HCT116 (cell line): ENCODE measurements at regions not wholly inside any gene's neighbourhood (a gene's known extent, or its start where the extent isn't known, plus 50 kb on each side); places are given as distances from the start of the nearest gene placed in this dataset.

Experiments used
- ATAC-seq: fragments of 200-7000 bp; cut with Tn5 transposase; 2 replicates; pipeline ENCODE4 v1.9.1; 2020; ENCODE audit warnings: mild to moderate bottlenecking, moderate library complexity
- BruUV-seq: library from RNA; stranded (reverse); fragments of 400-500 nt; replicated peaks from 2 replicates; lab custom pipeline; 2021; lab: Mats Ljungman, UMichigan
- CTCF ChIA-PET: fragments of 300-600 bp; sonication (Branson Sonifier 250); formaldehyde crosslinking; loops from one replicate; lab custom pipeline; 2021; ENCODE audit warnings: antibody characterized with exemption; lab: Charles Lee
- POLR2A ChIA-PET: fragments of 300-600, 350-600 bp; sonication (Branson Sonifier 250); formaldehyde crosslinking; loops from one replicate; lab custom pipeline; 2021; ENCODE audit warnings: antibody characterized with exemption; lab: Charles Lee
- RAD21 ChIA-PET, 2 experiments: fragments of 300-600 bp; sonication (Branson Sonifier 250); formaldehyde crosslinking; loops; one replicate each; lab custom pipeline; 2023; ENCODE audit warnings: low total read pairs in 2 of 2; ENCODE audit not compliant: uncharacterized antibody in 2 of 2, unreplicated experiment in 2 of 2, low non-redundant PET in 1 of 2; lab: Charles Lee
- DNase-seq: peaks from one replicate; pipeline ENCODE4 v3.0.0-alpha.2; 2010; ENCODE audit warnings: low read depth, low spot score
- H2AFZ ChIP-seq: fragments of 200-600 bp; shearing (Covaris generic), sonication (generic); 2 replicates; pipeline ENCODE4 v1.6.1; 2017; ENCODE audit warnings: low read depth, mixed run types, mixed read lengths, antibody characterized with exemption, low read length; ENCODE audit not compliant: poor library complexity, severe bottlenecking
- H3K27ac ChIP-seq: 2 replicates; pipeline ENCODE4 v1.5.1; 2012; ENCODE audit warnings: low read depth, low read length
- H3K27me3 ChIP-seq: fragments of 200-600 bp; sonication (generic); 2 replicates; pipeline ENCODE4 v1.6.1; 2016; ENCODE audit warnings: mixed run types, low read length, mixed read lengths; ENCODE audit not compliant: insufficient read depth
- H3K36me3 ChIP-seq, 2 experiments: fragments of 200-500 bp in 1 of 2; fragments of 200-600 bp in 1 of 2; sonication (Bioruptor generic) in 1 of 2; sonication (generic) in 1 of 2; 2 replicates each; pipeline versions ENCODE4 v1.5.1 to v1.6.1; 2014 to 2016; ENCODE audit warnings: low read length in 2 of 2, inconsistent platforms in 1 of 2, mixed read lengths in 1 of 2, mixed run types in 1 of 2; ENCODE audit not compliant: insufficient read depth in 2 of 2, control insufficient read depth in 1 of 2
- H3K4me1 ChIP-seq, 2 experiments: fragments of 200-600 bp in 1 of 2; sonication (generic) in 1 of 2; 2 replicates each; pipeline versions ENCODE4 v1.5.1 to v1.6.1; 2012 to 2017; ENCODE audit warnings: low read length in 2 of 2, inconsistent platforms in 1 of 2, mild to moderate bottlenecking in 1 of 2, mixed read lengths in 1 of 2, mixed run types in 1 of 2, moderate library complexity in 1 of 2; ENCODE audit not compliant: insufficient read depth in 2 of 2, control insufficient read depth in 1 of 2
- H3K4me2 ChIP-seq: fragments of 200-600 bp; sonication (generic); 2 replicates; pipeline ENCODE4 v1.6.1; 2017; ENCODE audit warnings: mixed run types, low read length, mixed read lengths
- H3K4me3 ChIP-seq, 2 experiments: fragments of 200-600 bp in 1 of 2; sonication (generic) in 1 of 2; replicated peaks in 1 of 2; 2 replicates each; pipeline ENCODE4 v1.5.1; 2011 to 2016; ENCODE audit warnings: low read length in 2 of 2, control low read depth in 1 of 2, low read depth in 1 of 2, mild to moderate bottlenecking in 1 of 2, mixed read lengths in 1 of 2, mixed run types in 1 of 2
- H3K79me2 ChIP-seq: fragments of 200-600 bp; sonication (generic); 2 replicates; pipeline ENCODE4 v1.6.1; 2017; ENCODE audit warnings: mild to moderate bottlenecking, mixed run types, low read length, moderate library complexity, mixed read lengths; ENCODE audit not compliant: insufficient read depth
- H3K9ac ChIP-seq: fragments of 200-600 bp; sonication (generic); 2 replicates; pipeline ENCODE4 v1.6.1; 2016; ENCODE audit warnings: low read length, mixed read lengths
- H3K9me2 ChIP-seq: fragments of 200-600 bp; sonication (generic), shearing (Covaris generic); 2 replicates; pipeline ENCODE4 v1.6.1; 2017; ENCODE audit warnings: mixed run types, mild to moderate bottlenecking, moderate library complexity; ENCODE audit not compliant: insufficient read depth
- H3K9me3 ChIP-seq, 2 experiments: fragments of 200-500 bp in 1 of 2; fragments of 200-600 bp in 1 of 2; sonication (Bioruptor generic) in 1 of 2; sonication (generic) in 1 of 2; 2 replicates each; pipeline ENCODE4 v1.6.1; 2014 to 2017; ENCODE audit warnings: low read length in 2 of 2, mixed read lengths in 2 of 2, inconsistent platforms in 1 of 2, low read depth in 1 of 2, mild to moderate bottlenecking in 1 of 2, mixed run types in 1 of 2, moderate library complexity in 1 of 2; ENCODE audit not compliant: control insufficient read depth in 1 of 2, insufficient read depth in 1 of 2
- H4K20me1 ChIP-seq: fragments of 200-600 bp; sonication (generic), shearing (Covaris generic); 2 replicates; pipeline ENCODE4 v1.6.1; 2017; ENCODE audit warnings: mixed run types, mild to moderate bottlenecking, moderate library complexity; ENCODE audit not compliant: insufficient read depth
- RAD21 ChIP-seq: IDR thresholded peaks from 2 replicates; pipeline ENCODE4 v1.6.1; 2012; ENCODE audit warnings: low read depth, mild to moderate bottlenecking
- ZNF274 ChIP-seq: fragments of 200-500 bp; sonication (Bioruptor generic); IDR thresholded peaks from 2 replicates; pipeline ENCODE4 v1.6.1; 2014; ENCODE audit warnings: mild to moderate bottlenecking, low read depth, low read length, inconsistent platforms
- intact Hi-C: fragments of 100-400 bp; cut with micrococcal nuclease; formaldehyde crosslinking; loops from 2 replicates; pipeline ENCODE4 v1.10.0; 2022
- TF ChIP-seq, protein P1 (sequence below): IDR thresholded peaks from 2 replicates; pipeline ENCODE4 v1.6.1; 2012
- TF ChIP-seq, protein P2 (sequence below): IDR thresholded peaks from 2 replicates; pipeline ENCODE4 v1.6.1; 2011; ENCODE audit warnings: mild to moderate bottlenecking, low read length, moderate library complexity; ENCODE audit not compliant: insufficient replicate concordance; ENCODE audit errors: extremely low read depth

- TF ChIP-seq, protein P1, sequence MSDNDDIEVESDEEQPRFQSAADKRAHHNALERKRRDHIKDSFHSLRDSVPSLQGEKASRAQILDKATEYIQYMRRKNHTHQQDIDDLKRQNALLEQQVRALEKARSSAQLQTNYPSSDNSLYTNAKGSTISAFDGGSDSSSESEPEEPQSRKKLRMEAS, result no peak
- peaks cover 3 to 4% of the 10 kb centered on the region in 2 experiments; a peak in 2 of 4 replicates for H3K4me1 ChIP-seq
- CTCF ChIA-PET, result no interaction called here
- H3K9ac ChIP-seq, result no peak overlapping the region
- no peak overlapping the region for H2AFZ ChIP-seq
- no peaks in the 10 kb centered on the region for H3K79me2 ChIP-seq
- H3K9me3 ChIP-seq, result no peaks in the 10 kb centered on the region
- H3K27me3 ChIP-seq, result no peaks in the 10 kb centered on the region
- no peak overlapping the region for H3K4me3 ChIP-seq
- H4K20me1 ChIP-seq, result no peaks in the 10 kb centered on the region
- no peak for DNase-seq
- intact Hi-C loops, result no loop called here
- ATAC-seq, result no peak
- POLR2A ChIA-PET, result no interaction called here
- no peak overlapping the region for H3K27ac ChIP-seq
- RAD21 ChIA-PET, result no interaction called here
- no peaks in the 10 kb centered on the region for H3K36me3 ChIP-seq
- H3K4me2 ChIP-seq, result no peak overlapping the region
- no TSS peak for BruUV-seq
- no peaks in the 10 kb centered on the region for H3K9me2 ChIP-seq
Measured at GRCh38 chr9:135415586-135415985, 64.0 kb upstream of the PPP1R26 start.

DNA sequence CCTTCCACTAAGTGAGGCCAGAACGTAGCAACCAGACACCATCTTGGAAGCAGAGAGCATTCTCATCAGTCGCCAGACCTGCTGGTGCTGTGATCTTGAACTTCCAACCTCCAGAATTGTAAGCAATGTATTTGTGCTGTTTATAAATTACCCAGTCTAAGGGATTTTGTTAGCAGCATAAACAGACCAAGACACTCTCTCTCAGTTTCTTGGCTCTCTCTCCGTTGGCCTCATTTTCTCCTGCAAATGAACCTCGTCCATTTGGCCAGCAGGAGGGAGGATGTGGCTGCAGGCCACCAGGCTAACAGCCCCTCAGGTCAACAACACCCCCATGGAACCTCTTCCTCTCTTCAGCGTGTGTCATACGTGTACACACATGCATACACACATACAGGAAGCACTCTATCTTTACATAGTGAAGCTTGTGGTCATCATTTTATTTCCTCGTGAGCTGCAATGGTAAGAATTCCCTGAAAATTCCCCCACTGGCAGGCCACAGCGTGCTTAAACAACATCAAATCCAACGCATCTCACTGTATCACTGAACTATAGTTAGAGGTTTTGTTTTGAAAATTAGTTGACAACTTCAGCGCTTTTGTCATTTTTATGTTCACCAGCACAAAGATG, 62.8 kb upstream of the PPP1R26 start:
- intact Hi-C loops, result no loop called here
- Histone ChIP-seq H3K9me2 (no peaks in the 10 kb centered on the region), H3K36me3 (no peaks in the 10 kb centered on the region), H4K20me1 (no peaks in the 10 kb centered on the region), H3K27ac (no peak overlapping the region), H2AFZ (no peak overlapping the region), H3K4me3 (no peak overlapping the region), H3K9me3 (no peaks in the 10 kb centered on the region), H3K27me3 (no peaks in the 10 kb centered on the region), H3K4me1 (peaks cover 3 to 4% of the 10 kb centered on the region in 2 experiments; a peak in 2 of 4 replicates), H3K79me2 (no peaks in the 10 kb centered on the region), H3K4me2 (no peak overlapping the region), H3K9ac (no peak overlapping the region)
- TF ChIP-seq ZNF274 (no peak), RAD21 (peak; percentile 16; the same call in 1 of the 2 replicates)
- TF ChIP-seq, protein P2, sequence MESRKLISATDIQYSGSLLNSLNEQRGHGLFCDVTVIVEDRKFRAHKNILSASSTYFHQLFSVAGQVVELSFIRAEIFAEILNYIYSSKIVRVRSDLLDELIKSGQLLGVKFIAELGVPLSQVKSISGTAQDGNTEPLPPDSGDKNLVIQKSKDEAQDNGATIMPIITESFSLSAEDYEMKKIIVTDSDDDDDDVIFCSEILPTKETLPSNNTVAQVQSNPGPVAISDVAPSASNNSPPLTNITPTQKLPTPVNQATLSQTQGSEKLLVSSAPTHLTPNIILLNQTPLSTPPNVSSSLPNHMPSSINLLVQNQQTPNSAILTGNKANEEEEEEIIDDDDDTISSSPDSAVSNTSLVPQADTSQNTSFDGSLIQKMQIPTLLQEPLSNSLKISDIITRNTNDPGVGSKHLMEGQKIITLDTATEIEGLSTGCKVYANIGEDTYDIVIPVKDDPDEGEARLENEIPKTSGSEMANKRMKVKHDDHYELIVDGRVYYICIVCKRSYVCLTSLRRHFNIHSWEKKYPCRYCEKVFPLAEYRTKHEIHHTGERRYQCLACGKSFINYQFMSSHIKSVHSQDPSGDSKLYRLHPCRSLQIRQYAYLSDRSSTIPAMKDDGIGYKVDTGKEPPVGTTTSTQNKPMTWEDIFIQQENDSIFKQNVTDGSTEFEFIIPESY, result no peak
- no TSS peak for BruUV-seq
- POLR2A ChIA-PET, result no interaction called here
- DNase-seq (no peak), ATAC-seq (no peak)
- CTCF ChIA-PET, result no interaction called here
- RAD21 ChIA-PET, result no interaction called here
